ENCODE measurements at regions not wholly inside any gene's neighbourhood (a gene's known extent, or its start where the extent isn't known, plus 50 kb on each side); places are given as distances from the start of the nearest gene placed in this dataset.
"Not testable (repeated sequence)": the region's sequence is repeated elsewhere in the genome, so short reads cannot be mapped to it uniquely, and the experiment has no call there.

DNA sequence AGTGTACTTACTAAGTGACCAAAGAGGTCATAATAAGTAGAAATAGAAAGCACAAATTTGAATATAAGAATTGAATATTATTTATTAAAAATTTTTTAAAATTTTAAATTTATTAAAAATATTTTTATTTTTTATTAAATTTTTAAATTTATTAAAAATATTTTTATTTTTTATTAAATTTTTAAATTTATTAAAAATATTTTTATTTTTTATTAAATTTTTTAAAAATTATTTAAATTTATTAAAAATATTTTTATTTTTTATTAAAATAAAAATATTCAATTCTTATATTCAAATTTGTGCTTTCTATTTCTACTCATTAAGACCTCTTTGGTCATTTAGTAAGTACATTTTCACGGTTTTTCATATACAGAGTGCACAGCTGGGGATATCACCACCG is 366.5 kb downstream of the PTH2R start:
- H3K4me1 Mint-ChIP-seq; H3K27ac Mint-ChIP-seq; H3K9me3 Mint-ChIP-seq; H3K4me3 Mint-ChIP-seq; POLR2A ChIA-PET; DNase-seq; H3K36me3 Mint-ChIP-seq; H3K27me3 Mint-ChIP-seq; ATAC-seq (ENCODE audit: low read depth): not testable (repeated sequence)

DNA sequence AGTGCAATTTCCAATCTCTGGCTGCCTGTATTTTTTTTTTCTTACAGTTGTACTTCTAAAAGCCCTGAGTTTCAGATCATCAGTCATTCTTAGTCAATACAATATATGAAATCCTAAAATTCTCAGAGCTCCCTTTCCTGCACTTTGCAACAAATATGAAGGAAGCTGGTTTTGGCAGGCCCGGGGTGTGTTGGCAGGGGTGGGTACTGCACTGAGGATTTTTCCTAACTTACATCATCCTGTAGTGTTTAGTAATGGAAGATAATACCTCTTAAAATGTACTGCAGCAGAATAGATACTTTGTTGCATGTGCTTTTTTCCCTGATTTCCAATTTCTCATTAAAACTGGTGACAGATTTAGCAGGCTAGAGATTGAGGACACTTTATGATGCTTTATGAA is 374.6 kb downstream of the PTH2R start:
- Mint-ChIP-seq H3K27ac (no peak overlapping the region), H3K4me1 (no peaks in the 10 kb centered on the region), H3K4me3 (no peak overlapping the region), H3K36me3 (no peaks in the 10 kb centered on the region), H3K27me3 (no peaks in the 10 kb centered on the region), H3K9me3 (peaks cover 6% of the 10 kb centered on the region)
- ATAC-seq (ENCODE audit: low read depth) (no peak), DNase-seq (no peak)
- POLR2A ChIA-PET: no interaction called here

DNA sequence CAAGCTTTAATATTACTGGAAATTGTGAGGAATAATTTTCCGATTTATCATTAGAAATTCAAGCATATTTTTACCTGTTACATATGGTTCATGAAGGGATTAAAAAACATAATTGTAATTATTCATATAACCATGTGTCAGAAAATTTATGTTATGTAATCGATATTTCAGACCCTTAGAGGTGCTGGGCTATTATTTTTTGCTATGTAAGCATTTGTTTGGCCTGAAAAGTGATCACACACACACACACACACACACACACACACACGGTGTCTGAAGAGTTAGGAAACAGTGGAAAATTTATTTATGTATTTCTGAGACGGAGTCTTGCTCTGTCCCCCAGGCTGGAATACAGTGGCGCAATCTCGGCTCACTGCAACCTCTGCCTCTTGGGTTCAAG is 375.5 kb downstream of the PTH2R start:
- Mint-ChIP-seq H3K36me3 (no peaks in the 10 kb centered on the region), H3K4me3 (no peak overlapping the region), H3K4me1 (no peaks in the 10 kb centered on the region), H3K9me3 (peaks cover 1% of the 10 kb centered on the region), H3K27me3 (no peaks in the 10 kb centered on the region), H3K27ac (no peak overlapping the region)
- ATAC-seq (ENCODE audit: low read depth) (no peak), DNase-seq (no peak)
- POLR2A ChIA-PET: no interaction called here

DNA sequence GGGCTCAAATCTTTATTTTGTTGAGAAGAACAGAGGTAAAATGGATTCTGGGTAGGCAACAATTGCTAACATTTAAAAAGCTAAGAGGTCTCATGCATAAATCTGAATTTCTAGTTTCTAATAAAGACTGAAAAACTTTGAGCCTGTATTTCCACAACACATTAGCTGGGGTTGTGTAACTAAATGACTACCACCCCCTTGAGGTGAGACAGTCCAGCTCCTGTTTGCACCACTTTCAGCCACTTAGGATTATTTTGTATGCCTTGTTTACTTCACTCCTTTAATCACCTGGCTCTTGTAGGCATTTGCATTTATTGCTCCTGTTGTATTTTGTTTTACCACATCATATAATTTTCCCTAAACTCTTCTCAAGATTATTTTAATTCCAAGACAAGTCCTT is 376.6 kb downstream of the PTH2R start:
- Mint-ChIP-seq H3K36me3 (no peaks in the 10 kb centered on the region), H3K27me3 (no peaks in the 10 kb centered on the region), H3K4me1 (no peaks in the 10 kb centered on the region), H3K9me3 (peaks cover 3% of the 10 kb centered on the region), H3K27ac (no peak overlapping the region), H3K4me3 (no peak overlapping the region)
- DNase-seq (no peak), ATAC-seq (ENCODE audit: low read depth) (no peak)
- POLR2A ChIA-PET: no interaction called here

DNA sequence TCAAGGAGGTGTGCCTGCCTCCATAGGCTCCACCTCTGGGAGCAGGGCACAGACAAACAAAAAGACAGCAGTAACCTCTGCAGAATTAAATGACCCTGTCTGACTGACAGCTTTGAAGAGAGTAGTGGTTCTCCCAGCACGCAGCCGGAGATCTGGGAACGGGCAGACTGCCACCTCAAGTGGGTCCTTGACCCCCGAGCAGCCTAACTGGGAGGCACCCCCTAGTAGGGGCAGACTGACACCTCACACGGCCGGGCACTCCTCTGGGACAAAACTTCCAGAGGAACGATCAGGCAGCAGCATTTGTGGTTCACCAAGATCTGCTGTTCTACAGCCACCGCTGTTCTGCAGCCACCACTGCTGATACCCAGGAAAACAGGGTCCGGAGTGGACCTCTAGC is 378.2 kb downstream of the PTH2R start:
- ATAC-seq (ENCODE audit: low read depth); H3K36me3 Mint-ChIP-seq; H3K27ac Mint-ChIP-seq; DNase-seq; H3K4me3 Mint-ChIP-seq; POLR2A ChIA-PET; H3K27me3 Mint-ChIP-seq; H3K4me1 Mint-ChIP-seq; H3K9me3 Mint-ChIP-seq: not testable (repeated sequence)

DNA sequence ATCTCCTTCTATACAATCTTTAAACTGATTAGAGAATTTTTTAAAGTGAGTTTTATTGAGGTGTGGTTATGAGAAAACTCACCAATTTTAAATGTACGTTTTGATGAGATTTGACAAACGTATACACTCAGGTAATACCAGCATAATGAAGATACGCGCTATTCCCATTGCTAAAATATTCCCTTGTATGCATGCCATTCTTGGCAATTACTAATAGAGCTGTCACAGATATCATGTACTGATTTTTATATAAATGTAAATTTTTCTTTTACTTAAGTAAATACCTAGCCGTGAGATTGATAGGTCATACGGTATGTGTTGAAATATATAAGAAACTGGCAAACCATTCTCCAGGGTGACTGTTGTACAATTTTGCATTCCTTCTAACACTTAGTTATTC is 384.7 kb downstream of the PTH2R start:
- Mint-ChIP-seq H3K27me3 (no peaks in the 10 kb centered on the region), H3K27ac (no peak overlapping the region), H3K36me3 (no peaks in the 10 kb centered on the region), H3K9me3 (peaks cover 3% of the 10 kb centered on the region), H3K4me3 (no peak overlapping the region), H3K4me1 (no peaks in the 10 kb centered on the region)
- POLR2A ChIA-PET: no interaction called here
- DNase-seq (no peak), ATAC-seq (ENCODE audit: low read depth) (no peak)

DNA sequence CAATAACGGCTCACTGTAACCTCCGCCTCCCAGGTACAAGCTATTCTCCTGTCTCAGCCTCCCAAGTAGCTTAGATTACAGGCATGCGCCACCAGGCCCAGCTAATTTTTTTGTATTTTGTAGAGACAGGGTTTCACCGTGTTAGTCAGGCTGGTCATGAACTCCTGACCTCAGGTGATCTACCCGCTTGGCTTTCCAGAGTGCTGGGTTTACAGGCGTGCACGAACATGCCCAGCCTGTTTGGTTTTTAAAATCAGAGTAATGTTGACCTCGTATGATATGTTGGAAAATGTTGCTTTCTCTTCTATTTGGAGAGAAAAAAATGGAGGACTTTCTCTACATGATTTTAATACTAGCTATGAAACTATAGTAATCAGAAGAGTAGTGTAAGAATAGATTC is 386.2 kb downstream of the PTH2R start:
- Mint-ChIP-seq H3K27me3 (no peaks in the 10 kb centered on the region), H3K36me3 (no peaks in the 10 kb centered on the region), H3K4me1 (no peaks in the 10 kb centered on the region), H3K27ac (no peak overlapping the region), H3K4me3 (no peak overlapping the region), H3K9me3 (no peaks in the 10 kb centered on the region)
- ATAC-seq (ENCODE audit: low read depth): no peak
- no peak for DNase-seq
- POLR2A ChIA-PET: no interaction called here

DNA sequence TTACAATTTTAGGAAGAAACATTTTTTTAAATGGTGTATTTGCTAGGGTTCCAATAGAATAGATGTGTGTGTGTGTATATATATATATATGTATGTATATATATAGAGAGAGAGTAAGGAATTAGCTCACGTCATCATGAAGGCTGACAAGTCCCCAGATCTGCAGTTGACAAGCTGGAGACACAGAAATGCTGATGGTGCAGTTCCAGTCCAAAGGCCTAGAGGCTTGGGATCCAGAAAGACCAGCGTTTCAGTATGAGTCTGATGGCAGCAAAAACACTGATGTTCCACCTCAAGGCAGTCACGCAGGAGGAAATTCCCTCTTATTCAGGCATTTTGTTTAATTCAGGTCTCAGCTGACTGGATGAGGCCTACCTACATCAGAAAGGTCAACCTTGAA is 386.8 kb downstream of the PTH2R start:
- POLR2A ChIA-PET: no interaction called here
- Mint-ChIP-seq H3K9me3 (no peaks in the 10 kb centered on the region), H3K4me1 (no peaks in the 10 kb centered on the region), H3K27me3 (no peaks in the 10 kb centered on the region), H3K36me3 (no peaks in the 10 kb centered on the region), H3K4me3 (no peak overlapping the region), H3K27ac (no peak overlapping the region)
- ATAC-seq (ENCODE audit: low read depth) (no peak), DNase-seq (no peak)

DNA sequence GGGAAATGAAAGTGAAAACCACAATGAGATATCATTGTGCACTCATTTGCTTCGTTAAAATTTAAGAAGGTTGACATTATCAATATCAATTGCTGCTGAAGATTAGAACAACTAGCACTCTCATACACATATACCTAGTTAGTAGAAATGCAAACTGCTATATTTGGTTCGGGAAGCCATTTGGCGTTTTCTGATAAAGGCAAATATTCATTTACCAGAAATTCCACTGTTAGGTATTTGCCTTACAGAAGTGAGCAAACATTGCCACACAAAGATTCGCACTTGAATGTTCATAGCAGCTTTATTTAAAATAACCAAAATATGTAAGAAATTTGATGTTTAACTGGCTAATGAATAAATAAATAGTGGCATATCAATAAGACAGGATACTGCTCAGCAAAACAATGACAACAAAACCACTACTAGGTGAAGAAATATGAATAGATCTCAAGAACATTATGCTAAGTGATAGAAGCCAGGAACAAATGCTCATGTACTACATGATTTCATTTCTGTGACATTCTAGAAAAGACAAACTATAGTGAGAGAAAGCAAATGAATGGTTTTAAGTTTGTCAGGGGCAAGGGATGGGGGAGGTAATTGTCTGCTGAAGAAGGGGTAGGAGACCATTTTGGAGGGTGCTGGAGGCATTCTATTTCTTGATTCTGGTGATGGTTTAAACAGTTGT is 387.8 kb downstream of the PTH2R start:
- no peaks in the 10 kb centered on the region for H3K4me1 Mint-ChIP-seq

DNA sequence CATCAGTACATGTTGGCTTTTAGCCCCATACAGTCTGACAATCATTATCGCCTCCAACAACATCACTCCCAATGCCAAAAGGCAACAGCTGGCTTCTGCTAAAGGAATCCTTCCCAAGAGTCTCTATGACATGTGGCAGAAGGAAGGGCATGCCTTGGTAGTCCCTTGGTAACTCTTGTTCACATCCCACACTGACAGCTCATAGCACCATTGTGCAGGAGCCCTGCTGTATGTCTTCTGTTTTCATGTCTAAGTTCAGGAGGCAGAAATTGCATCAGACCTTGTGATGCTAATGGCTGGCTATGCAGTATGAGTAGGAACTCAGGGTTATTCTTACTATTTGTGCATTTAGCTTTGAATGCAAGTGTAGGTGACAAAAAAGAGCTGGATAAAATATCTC is 392.1 kb downstream of the PTH2R start:
- POLR2A ChIA-PET: no interaction called here
- Mint-ChIP-seq H3K4me3 (no peak overlapping the region), H3K36me3 (no peaks in the 10 kb centered on the region), H3K4me1 (no peaks in the 10 kb centered on the region), H3K9me3 (peaks cover 3% of the 10 kb centered on the region), H3K27me3 (no peaks in the 10 kb centered on the region), H3K27ac (no peak overlapping the region)
- no peak for ATAC-seq (ENCODE audit: low read depth)
- DNase-seq: no peak

More for the DNA sequence above, 387.8 kb downstream of the PTH2R start:
- POLR2A ChIA-PET: no interaction called here
- Mint-ChIP-seq H3K4me3 (no peak overlapping the region), H3K27me3 (no peaks in the 10 kb centered on the region), H3K36me3 (no peaks in the 10 kb centered on the region), H3K9me3 (no peaks in the 10 kb centered on the region), H3K27ac (no peak overlapping the region)
- DNase-seq (no peak), ATAC-seq (ENCODE audit: low read depth) (no peak)

DNA sequence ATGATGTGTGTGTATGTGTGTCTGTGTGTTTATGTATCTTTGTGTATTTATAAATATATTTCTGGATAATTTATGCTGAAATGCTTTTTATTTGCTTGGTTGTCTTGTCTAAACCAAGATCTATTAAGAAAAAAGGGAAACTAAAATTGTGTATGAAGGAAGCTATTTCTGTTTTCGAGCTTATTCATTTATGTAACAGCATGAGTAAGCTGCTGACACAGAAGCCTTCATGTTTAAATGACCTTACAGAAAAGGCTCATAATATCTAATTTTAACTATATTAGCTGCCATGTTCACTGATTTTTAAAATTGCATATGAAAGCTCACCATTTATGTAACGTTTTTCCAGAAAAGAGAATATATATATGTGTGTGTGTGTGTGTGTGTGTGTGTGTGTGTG is 392.8 kb downstream of the PTH2R start:
- POLR2A ChIA-PET: no interaction called here
- Mint-ChIP-seq H3K27ac (no peak overlapping the region), H3K36me3 (no peaks in the 10 kb centered on the region), H3K27me3 (no peaks in the 10 kb centered on the region), H3K9me3 (peaks cover 3% of the 10 kb centered on the region), H3K4me1 (no peaks in the 10 kb centered on the region), H3K4me3 (no peak overlapping the region)
- no peak for ATAC-seq (ENCODE audit: low read depth)
- no peak for DNase-seq

DNA sequence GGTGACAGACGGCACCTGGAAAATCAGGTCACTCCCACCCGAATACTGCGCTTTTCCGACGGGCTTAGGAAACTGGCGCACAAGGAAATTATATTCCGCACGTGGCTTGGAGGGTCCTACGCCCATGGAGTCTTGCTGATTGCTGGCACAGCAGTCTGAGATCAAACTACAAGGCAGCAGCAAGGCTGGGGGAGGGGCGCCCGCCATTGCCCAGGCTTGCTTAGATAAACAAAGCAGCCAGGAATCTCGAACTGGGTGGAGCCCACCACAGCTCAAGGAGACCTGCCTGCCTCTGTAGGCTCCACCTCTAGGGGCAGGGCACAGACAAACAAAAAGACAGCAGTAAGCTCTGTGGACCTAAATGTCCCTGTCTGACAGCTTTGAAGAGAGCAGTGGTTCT is 394.3 kb downstream of the PTH2R start:
- ATAC-seq (ENCODE audit: low read depth); H3K9me3 Mint-ChIP-seq; POLR2A ChIA-PET; H3K4me1 Mint-ChIP-seq; DNase-seq; H3K4me3 Mint-ChIP-seq; H3K27me3 Mint-ChIP-seq; H3K27ac Mint-ChIP-seq; H3K36me3 Mint-ChIP-seq: not testable (repeated sequence)

DNA sequence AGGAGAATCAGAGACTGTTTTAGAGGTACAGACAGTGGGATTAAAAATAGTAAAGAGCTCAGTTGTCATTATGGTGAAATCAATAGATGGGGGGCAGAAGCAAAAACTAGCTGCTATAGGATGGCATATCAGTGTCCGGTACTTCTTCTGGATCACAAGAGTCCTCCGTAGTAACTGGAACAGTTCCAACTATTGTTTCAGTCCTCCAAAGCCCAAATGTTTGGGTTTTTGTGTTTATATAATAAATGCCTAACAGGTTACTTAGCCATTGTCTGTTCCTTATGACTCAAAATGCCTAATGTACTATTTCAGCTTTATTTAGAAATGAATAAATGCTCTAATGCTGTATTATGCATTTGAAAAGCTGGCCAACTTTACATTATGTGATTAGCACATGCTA is 401.2 kb downstream of the PTH2R start:
- POLR2A ChIA-PET: no interaction called here
- peaks cover 2% of the 10 kb centered on the region for H3K9me3 Mint-ChIP-seq
- DNase-seq (no peak), ATAC-seq (ENCODE audit: low read depth) (no peak)
- no peaks in the 10 kb centered on the region for H3K27me3 Mint-ChIP-seq
- H3K4me3 Mint-ChIP-seq: no peak overlapping the region
- no peaks in the 10 kb centered on the region for H3K36me3 Mint-ChIP-seq
- no peaks in the 10 kb centered on the region for H3K4me1 Mint-ChIP-seq
- no peak overlapping the region for H3K27ac Mint-ChIP-seq

DNA sequence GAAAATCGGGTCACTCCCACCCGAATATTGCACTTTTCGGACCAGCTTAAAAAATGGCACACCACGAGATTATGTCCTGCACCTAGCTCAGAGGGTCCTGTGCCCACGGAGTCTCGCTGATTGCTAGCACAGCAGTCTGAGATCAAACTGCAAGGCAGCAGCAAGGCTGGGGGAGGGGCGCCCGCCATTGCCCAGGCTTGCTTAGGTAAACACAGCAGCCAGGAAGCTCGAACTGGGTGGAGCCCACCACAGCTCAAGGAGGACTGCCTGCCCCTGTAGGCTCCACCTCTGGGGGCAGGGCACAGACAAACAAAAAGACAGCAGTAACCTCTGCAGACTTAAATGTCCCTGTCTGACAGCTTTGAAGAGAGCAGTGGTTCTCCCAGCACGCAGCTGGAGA is 405.3 kb downstream of the PTH2R start:
- H3K9me3 Mint-ChIP-seq; DNase-seq; POLR2A ChIA-PET; H3K27me3 Mint-ChIP-seq; H3K36me3 Mint-ChIP-seq; H3K4me1 Mint-ChIP-seq; H3K4me3 Mint-ChIP-seq; ATAC-seq (ENCODE audit: low read depth); H3K27ac Mint-ChIP-seq: not testable (repeated sequence)

DNA sequence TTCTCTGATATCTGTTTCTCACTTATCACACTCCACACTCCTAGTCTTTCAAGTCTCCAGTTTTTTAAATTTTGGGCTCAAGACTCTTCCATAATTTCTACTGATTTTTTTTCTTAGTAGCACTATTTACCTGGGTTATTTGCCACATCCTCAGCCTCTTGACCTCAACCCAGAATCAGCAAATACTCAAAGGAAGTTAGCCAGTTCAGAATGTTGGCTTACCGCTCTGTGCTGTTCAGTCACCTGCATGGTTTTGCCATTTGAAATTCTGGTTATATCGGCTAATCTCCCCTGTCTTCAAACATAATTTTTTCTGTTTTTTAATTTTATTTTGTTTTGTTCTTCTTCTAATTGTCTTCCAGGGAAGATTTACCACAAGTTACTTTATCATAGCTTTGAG is 412.6 kb downstream of the PTH2R start:
- no peak for DNase-seq
- Mint-ChIP-seq H3K27me3 (no peaks in the 10 kb centered on the region), H3K9me3 (no peaks in the 10 kb centered on the region), H3K4me3 (no peak overlapping the region), H3K36me3 (no peaks in the 10 kb centered on the region), H3K4me1 (no peaks in the 10 kb centered on the region), H3K27ac (no peak overlapping the region)
- no peak for ATAC-seq (ENCODE audit: low read depth)
- POLR2A ChIA-PET: no interaction called here

All from activated naive CD8-positive, alpha-beta T cell treated with anti-CD3 and anti-CD28 coated beads, Interleukin-2, amount 10 ng/mL, durations not matched to agents 7 days and 5 days (primary cell).